Keratinocyte (primary cell): ENCODE measurements at regions not wholly inside any gene's neighbourhood (a gene's known extent, or its start where the extent isn't known, plus 50 kb on each side); places are given as distances from the start of the nearest gene placed in this dataset.

Experiments
- DNase-seq: peaks from one replicate; pipeline ENCODE4 v3.0.0-alpha.2; 2011; ENCODE audit warnings: low read depth, missing footprints, low spot score
- FAIRE-seq: peaks from 2 replicates; lab custom pipeline; 2011; peaks lifted over from hg19 to GRCh38; lab: Jason Lieb, UNC
- H2AFZ ChIP-seq: 2 replicates; pipeline ENCODE4 v1.6.0; 2012; ENCODE audit warnings: low read length, control low read depth, inconsistent platforms; ENCODE audit not compliant: control insufficient read depth
- H3K27ac ChIP-seq: 2 replicates; pipeline ENCODE4 v1.5.1; 2011; ENCODE audit warnings: low read length; ENCODE audit not compliant: control insufficient read depth, insufficient read depth
- H3K27me3 ChIP-seq: 3 replicates; pipeline ENCODE4 v1.6.0; 2011; ENCODE audit warnings: low read length; ENCODE audit not compliant: control insufficient read depth, insufficient read depth; ENCODE audit errors: extremely low read depth
- H3K36me3 ChIP-seq, 2 experiments: 2 replicates in 1 of 2; 3 replicates in 1 of 2; pipeline ENCODE4 v1.5.1; 2011; ENCODE audit warnings: low read length in 2 of 2, mild to moderate bottlenecking in 1 of 2; ENCODE audit not compliant: control insufficient read depth in 2 of 2, insufficient read depth in 2 of 2; ENCODE audit errors: extremely low read depth in 1 of 2
- H3K4me1 ChIP-seq: 3 replicates; pipeline ENCODE4 v1.5.1; 2011; ENCODE audit warnings: low read length; ENCODE audit not compliant: control insufficient read depth, insufficient read depth; ENCODE audit errors: extremely low read depth
- H3K4me2 ChIP-seq: 3 replicates; pipeline ENCODE4 v1.6.0; 2011; ENCODE audit warnings: low read depth, low read length; ENCODE audit not compliant: control insufficient read depth, insufficient read depth; ENCODE audit errors: extremely low read depth
- H3K4me3 ChIP-seq, 3 experiments: fragments of 200-600 bp in 1 of 3; sonication (generic) in 1 of 3; 2 replicates in 2 of 3; 3 replicates in 1 of 3; pipeline ENCODE4 v1.5.1; 2011 to 2016; ENCODE audit warnings: low read length in 3 of 3, mild to moderate bottlenecking in 3 of 3, control low read depth in 2 of 3, inconsistent platforms in 1 of 3, low read depth in 1 of 3, mixed read lengths in 1 of 3, mixed run types in 1 of 3, moderate library complexity in 1 of 3; ENCODE audit not compliant: control insufficient read depth in 2 of 3, insufficient read depth in 2 of 3; ENCODE audit errors: extremely low read depth in 1 of 3
- H3K79me2 ChIP-seq: 2 replicates; pipeline ENCODE4 v1.6.0; 2012; ENCODE audit warnings: low read length; ENCODE audit not compliant: control insufficient read depth, insufficient read depth
- H3K9ac ChIP-seq: 3 replicates; pipeline ENCODE4 v1.6.0; 2011; ENCODE audit warnings: low read length; ENCODE audit not compliant: control insufficient read depth, insufficient read depth; ENCODE audit errors: extremely low read depth
- H3K9me1 ChIP-seq: 3 replicates; pipeline ENCODE4 v1.6.0; 2011; ENCODE audit warnings: low read length; ENCODE audit not compliant: control insufficient read depth, insufficient read depth; ENCODE audit errors: extremely low read depth
- H3K9me3 ChIP-seq: 2 replicates; pipeline ENCODE4 v1.5.1; 2012; ENCODE audit warnings: low read depth, low read length; ENCODE audit not compliant: control insufficient read depth
- H4K20me1 ChIP-seq: 3 replicates; pipeline ENCODE4 v1.6.0; 2011; ENCODE audit warnings: low read length; ENCODE audit not compliant: control insufficient read depth, insufficient read depth; ENCODE audit errors: extremely low read depth
- CTCF ChIP-seq, 3 experiments: IDR thresholded peaks in 1 of 3; conservative IDR thresholded peaks in 1 of 3; optimal IDR thresholded peaks in 1 of 3; 2 replicates in 2 of 3; 3 replicates in 1 of 3; pipeline versions ENCODE3 to v1.5.1; 2011; ENCODE audit warnings: low read length in 3 of 3, mild to moderate bottlenecking in 3 of 3, moderate library complexity in 2 of 3, control low read depth in 1 of 3, inconsistent platforms in 1 of 3; ENCODE audit not compliant: insufficient read depth in 2 of 3; ENCODE audit errors: extremely low read depth in 1 of 3
- EZH2 ChIP-seq: IDR thresholded peaks from one replicate; pipeline ENCODE4 v1.6.1; 2012; ENCODE audit warnings: inconsistent platforms, mild to moderate bottlenecking, low read length, moderate library complexity
- dilution Hi-C: fragments of 300-500 bp; cut with MboI; formaldehyde crosslinking; loops from one replicate; pipeline ENCODE4 v1.7.0; 2020; ENCODE audit warnings: low sequenced_read_pairs; ENCODE audit not compliant: extremely low pct_ligation_motif_present

DNA sequence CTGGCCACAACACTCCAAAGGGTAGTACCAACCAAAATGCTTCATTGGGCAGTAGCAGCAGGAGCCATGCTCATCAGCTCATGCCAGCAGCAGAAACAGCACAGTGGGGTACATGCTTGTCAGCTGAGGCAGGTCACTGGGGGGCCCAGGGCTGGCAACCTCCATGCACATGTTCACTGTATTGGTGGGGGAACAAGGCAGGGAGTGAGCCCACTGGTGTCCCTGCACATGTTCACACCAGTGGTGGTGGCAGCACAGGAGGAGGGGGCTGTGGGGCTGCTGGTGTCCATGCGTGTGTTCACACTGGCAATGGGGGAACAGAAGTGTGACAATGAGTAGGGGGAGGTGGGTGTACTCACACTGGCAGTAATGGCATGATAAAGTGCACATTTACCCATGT, 254.3 kb upstream of the KIF2A start:
- Histone ChIP-seq H3K4me3 (no peak overlapping the region), H3K36me3 (no peaks in the 10 kb centered on the region), H4K20me1 (no peaks in the 10 kb centered on the region), H3K79me2 (no peaks in the 10 kb centered on the region), H3K9me3 (no peaks in the 10 kb centered on the region), H2AFZ (no peak overlapping the region), H3K9ac (no peak overlapping the region), H3K4me1 (no peaks in the 10 kb centered on the region), H3K27me3 (no peaks in the 10 kb centered on the region), H3K9me1 (no peaks in the 10 kb centered on the region), H3K27ac (no peak overlapping the region), H3K4me2 (no peak overlapping the region)
- DNase-seq (no peak), FAIRE-seq (no peak)
- no peak for TF ChIP-seq CTCF (optimal IDR thresholded peaks at IDR 0.05 in 1 of 3, IDR thresholded peaks at IDR 0.05 in 1 of 3, conservative IDR thresholded peaks at IDR 0.05 in 1 of 3; ENCODE audit: extremely low read depth in 1 of 3, insufficient read depth in 2 of 3, low read length in 3 of 3)
- no peak for TF ChIP-seq EZH2
- dilution Hi-C loops: no loop called here

DNA sequence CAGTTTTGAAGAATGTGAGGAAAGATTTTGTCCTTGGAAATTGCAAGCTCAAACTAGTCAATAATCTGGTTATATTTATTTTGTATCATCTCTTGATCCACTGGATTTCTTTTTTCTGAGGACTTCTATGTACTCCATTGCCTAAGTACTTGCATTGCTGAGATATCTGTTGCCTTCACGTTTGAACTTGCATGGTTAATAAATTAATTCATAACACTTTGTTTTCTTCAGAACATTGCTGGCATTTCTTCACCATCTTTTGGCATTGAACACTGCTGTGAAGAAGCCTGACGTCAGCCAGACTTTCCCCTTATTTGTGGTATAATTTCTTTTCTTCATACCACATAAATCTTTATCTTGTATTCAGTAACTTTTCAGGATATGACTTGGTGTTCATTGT, 246.0 kb upstream of the KIF2A start:
- H4K20me1 ChIP-seq: no peaks in the 10 kb centered on the region
- H3K79me2 ChIP-seq: no peaks in the 10 kb centered on the region
- H3K4me3 ChIP-seq: no peak overlapping the region
- dilution Hi-C loops: no loop called here
- peak overlapping the region; percentile 27 for H2AFZ ChIP-seq
- H3K27me3 ChIP-seq: no peaks in the 10 kb centered on the region
- H3K9me1 ChIP-seq: no peaks in the 10 kb centered on the region
- no peaks in the 10 kb centered on the region for H3K36me3 ChIP-seq
- peaks cover 11% of the 10 kb centered on the region for H3K4me1 ChIP-seq
- H3K27ac ChIP-seq: no peak overlapping the region
- FAIRE-seq: no peak
- no peaks in the 10 kb centered on the region for H3K9me3 ChIP-seq
- peak overlapping the region; percentile 34 for H3K4me2 ChIP-seq
- DNase-seq: no peak
- no peak overlapping the region for H3K9ac ChIP-seq
- TF ChIP-seq CTCF (optimal IDR thresholded peaks at IDR 0.05 in 1 of 3, IDR thresholded peaks at IDR 0.05 in 1 of 3, conservative IDR thresholded peaks at IDR 0.05 in 1 of 3; ENCODE audit: extremely low read depth in 1 of 3, insufficient read depth in 2 of 3, low read length in 3 of 3) (no peak), EZH2 (no peak)
